H1 (cell line): ENCODE measurements at regions not wholly inside any gene's neighbourhood (a gene's known extent, or its start where the extent isn't known, plus 50 kb on each side); places are given as distances from the start of the nearest gene placed in this dataset.

Source experiments
- CTCF ChIA-PET: fragments of 300-600 bp; sonication (Branson Sonifier 250); formaldehyde crosslinking; loops from one replicate; lab custom pipeline; 2021; ENCODE audit not compliant: partially characterized antibody; lab: Charles Lee
- POLR2A ChIA-PET: fragments of 300-600 bp; sonication (Branson Sonifier 250); formaldehyde crosslinking; loops from one replicate; lab custom pipeline; 2021; ENCODE audit warnings: inconsistent platforms; ENCODE audit not compliant: partially characterized antibody; lab: Charles Lee
- DNase-seq, 2 experiments: peaks; one replicate each; pipeline versions ENCODE4 v3.0.0 to v3.0.0-alpha.2; 2010 to 2022; ENCODE audit warnings: low spot score in 2 of 2, low read depth in 1 of 2, mixed read lengths in 1 of 2
- FAIRE-seq: peaks from 2 replicates; lab custom pipeline; 2011; peaks lifted over from hg19 to GRCh38; lab: Jason Lieb, UNC
- H2AFZ ChIP-seq: 2 replicates; pipeline ENCODE4 v1.8.1; 2012; ENCODE audit warnings: low read length, inconsistent platforms
- H2AK5ac ChIP-seq: 2 replicates; pipeline ENCODE4 v1.6.1; 2013; ENCODE audit warnings: low read depth, low read length
- H2BK120ac ChIP-seq: replicated peaks from 2 replicates; pipeline ENCODE3; 2013; ENCODE audit warnings: low read depth, low read length, inconsistent platforms
- H2BK12ac ChIP-seq: 2 replicates; pipeline ENCODE4 v1.6.1; 2013; ENCODE audit warnings: low read depth, low read length
- H2BK15ac ChIP-seq: 2 replicates; pipeline ENCODE4 v1.6.1; 2013; ENCODE audit warnings: low read length
- H2BK20ac ChIP-seq: 2 replicates; pipeline ENCODE4 v1.6.1; 2013; ENCODE audit warnings: low read length
- H2BK5ac ChIP-seq: 2 replicates; pipeline ENCODE4 v1.6.1; 2013; ENCODE audit warnings: low read depth, low read length
- H3K14ac ChIP-seq: 2 replicates; pipeline ENCODE4 v1.6.1; 2013; ENCODE audit warnings: inconsistent platforms; ENCODE audit not compliant: insufficient read length
- H3K18ac ChIP-seq: 2 replicates; pipeline ENCODE4 v1.6.1; 2013; ENCODE audit warnings: low read length; ENCODE audit errors: extremely low read depth
- H3K23ac ChIP-seq: 2 replicates; pipeline ENCODE4 v1.6.1; 2013; ENCODE audit warnings: inconsistent platforms; ENCODE audit not compliant: insufficient read length
- H3K23me2 ChIP-seq: 2 replicates; pipeline ENCODE4 v1.6.1; 2013; ENCODE audit warnings: low read depth, low read length
- H3K27ac ChIP-seq: 2 replicates; pipeline ENCODE4 v1.6.1; 2011; ENCODE audit warnings: low read depth, low read length, inconsistent platforms
- H3K27me3 ChIP-seq, 4 experiments: replicated peaks in 1 of 4; 1 replicate in 1 of 4; 2 replicates in 3 of 4; pipeline versions ENCODE4 v1.6.1 to v1.8.1; 2011 to 2013; ENCODE audit warnings: low read length in 3 of 4, mild to moderate bottlenecking in 3 of 4, inconsistent platforms in 2 of 4, mixed read lengths in 2 of 4, moderate library complexity in 1 of 4; ENCODE audit not compliant: control insufficient read depth in 3 of 4, insufficient read depth in 3 of 4; ENCODE audit errors: extremely low read depth in 1 of 4
- H3K36me3 ChIP-seq, 4 experiments: 2 replicates each; pipeline versions ENCODE4 v1.6.1 to v1.8.1; 2011 to 2013; ENCODE audit warnings: mild to moderate bottlenecking in 4 of 4, low read length in 3 of 4, moderate library complexity in 2 of 4, control low read depth in 1 of 4, inconsistent platforms in 1 of 4; ENCODE audit not compliant: insufficient read depth in 4 of 4, control insufficient read depth in 2 of 4
- H3K4ac ChIP-seq: replicated peaks from 2 replicates; pipeline ENCODE3; 2013; ENCODE audit warnings: low read length, low read depth, mixed read lengths, inconsistent platforms; ENCODE audit not compliant: insufficient read length
- H3K4me1 ChIP-seq, 4 experiments: replicated peaks in 1 of 4; 1 replicate in 1 of 4; 2 replicates in 3 of 4; pipeline versions ENCODE4 v1.6.1 to v1.8.1; 2011 to 2013; ENCODE audit warnings: low read length in 3 of 4, inconsistent platforms in 2 of 4, mixed read lengths in 1 of 4; ENCODE audit not compliant: insufficient read depth in 4 of 4, control insufficient read depth in 3 of 4
- H3K4me2 ChIP-seq, 2 experiments: 2 replicates each; pipeline versions ENCODE4 v1.6.1 to v1.8.1; 2011 to 2013; ENCODE audit warnings: low read depth in 2 of 2, low read length in 2 of 2, control low read depth in 1 of 2, inconsistent platforms in 1 of 2, mild to moderate bottlenecking in 1 of 2; ENCODE audit not compliant: insufficient read depth in 1 of 2
- H3K4me3 ChIP-seq, 4 experiments: fragments of 200-600, 300-600 bp in 1 of 4; sonication (generic), shearing (Covaris generic), sonication (Bioruptor Twin) in 1 of 4; 2 replicates each; pipeline versions ENCODE4 v1.5.1 to v1.8.1; 2011 to 2016; ENCODE audit warnings: low read length in 4 of 4, low read depth in 3 of 4, control low read depth in 2 of 4, inconsistent platforms in 2 of 4, mild to moderate bottlenecking in 2 of 4, mixed read lengths in 1 of 4, moderate library complexity in 1 of 4; ENCODE audit not compliant: insufficient read depth in 2 of 4; ENCODE audit errors: extremely low read depth in 1 of 4
- H3K56ac ChIP-seq: replicated peaks from 2 replicates; pipeline ENCODE3; 2013; ENCODE audit warnings: low read depth, mild to moderate bottlenecking, mixed read lengths, low read length, inconsistent platforms; ENCODE audit not compliant: insufficient read length
- H3K79me1 ChIP-seq: 2 replicates; pipeline ENCODE4 v1.6.1; 2013; ENCODE audit warnings: low read depth, low read length, control low read depth
- H3K79me2 ChIP-seq, 2 experiments: 2 replicates each; pipeline versions ENCODE4 v1.6.1 to v1.8.1; 2012 to 2013; ENCODE audit warnings: low read length in 2 of 2, mild to moderate bottlenecking in 2 of 2, inconsistent platforms in 1 of 2; ENCODE audit not compliant: insufficient read depth in 2 of 2, control insufficient read depth in 1 of 2
- H3K9ac ChIP-seq, 4 experiments: replicated peaks in 1 of 4; 1 replicate in 1 of 4; 2 replicates in 3 of 4; pipeline versions ENCODE4 v1.6.1 to v1.8.1; 2011 to 2013; ENCODE audit warnings: low read depth in 3 of 4, low read length in 3 of 4, control low read depth in 2 of 4, mild to moderate bottlenecking in 2 of 4, moderate library complexity in 2 of 4, inconsistent platforms in 1 of 4; ENCODE audit errors: extremely low read depth in 1 of 4
- H3K9me3 ChIP-seq, 2 experiments: 2 replicates each; pipeline versions ENCODE4 v1.6.1 to v1.8.1; 2012 to 2013; ENCODE audit warnings: mild to moderate bottlenecking in 2 of 2, moderate library complexity in 2 of 2, control low read depth in 1 of 2, inconsistent platforms in 1 of 2, low read depth in 1 of 2, low read length in 1 of 2, mixed read lengths in 1 of 2; ENCODE audit not compliant: insufficient read depth in 2 of 2
- H4K20me1 ChIP-seq, 2 experiments: replicated peaks in 1 of 2; 2 replicates each; pipeline versions ENCODE3 to v1.8.1; 2011 to 2013; ENCODE audit warnings: inconsistent platforms in 2 of 2, low read length in 2 of 2, mild to moderate bottlenecking in 1 of 2; ENCODE audit not compliant: insufficient read depth in 2 of 2, control insufficient read depth in 1 of 2
- H4K5ac ChIP-seq: 2 replicates; pipeline ENCODE4 v1.6.1; 2013; ENCODE audit warnings: low read length, low read depth, mixed read lengths, inconsistent platforms; ENCODE audit not compliant: insufficient read length
- H4K8ac ChIP-seq: 2 replicates; pipeline ENCODE4 v1.8.0; 2013; ENCODE audit warnings: mild to moderate bottlenecking, moderate library complexity, low read length, inconsistent platforms; ENCODE audit not compliant: insufficient read depth; ENCODE audit errors: extremely low read depth
- H4K91ac ChIP-seq: replicated peaks from 2 replicates; pipeline ENCODE3; 2013; ENCODE audit warnings: low read length, mixed read lengths, inconsistent platforms; ENCODE audit not compliant: insufficient read length
- KDM4A ChIP-seq: IDR thresholded peaks from one replicate; pipeline ENCODE4 v1.7.1; 2012; ENCODE audit warnings: low read depth, mild to moderate bottlenecking, moderate library complexity, low read length, inconsistent platforms; ENCODE audit not compliant: severe bottlenecking
- WGBS, 2 experiments: shearing (Covaris generic) in 1 of 2; methylation state at CpG; one replicate each; pipeline versions ENCODE4 v1.1.6 to v1.1.7; 2013 to 2015; ENCODE audit warnings: low lambda C conversion rate in 2 of 2, mixed read lengths in 2 of 2, inconsistent platforms in 1 of 2, low coverage in 1 of 2, missing lambda C conversion rate in 1 of 2; ENCODE audit not compliant: insufficient replicate concordance in 2 of 2, insufficient coverage in 1 of 2, insufficient read length in 1 of 2; ENCODE audit errors: extremely low coverage in 1 of 2, missing lambda C conversion rate in 1 of 2; 5-methylcytosine and 5-hydroxymethylcytosine counted together

DNA sequence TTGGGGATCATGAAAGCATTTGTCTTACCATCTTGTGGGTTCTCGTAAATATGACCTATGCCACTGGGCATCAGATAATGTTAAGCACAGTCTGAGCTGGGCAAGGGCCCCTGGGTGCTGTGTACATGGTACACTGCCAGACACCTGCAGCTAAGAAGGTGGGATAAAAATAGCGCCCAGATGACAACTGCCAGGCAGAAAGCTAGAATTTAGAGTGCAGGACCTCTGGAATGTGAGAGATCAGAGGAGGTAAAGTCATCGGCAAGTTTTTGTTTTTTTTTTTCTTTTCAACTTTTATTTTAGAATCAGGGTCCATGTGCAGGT lies 53.8 kb upstream of the CYRIA start:
- H4K5ac ChIP-seq, result no peak overlapping the region
- H2BK12ac ChIP-seq, result no peak overlapping the region
- POLR2A ChIA-PET, result no interaction called here
- no peak overlapping the region for H2BK5ac ChIP-seq
- H4K8ac ChIP-seq, result no peak overlapping the region
- no peaks in the 10 kb centered on the region for H3K9me3 ChIP-seq
- H3K4me1 ChIP-seq, result peaks cover 0 to 3% (median 0%) of the 10 kb centered on the region in 4 experiments; a peak in 1 of 7 replicates
- no peaks in the 10 kb centered on the region for H4K20me1 ChIP-seq
- no peak overlapping the region for H3K14ac ChIP-seq
- no peaks in the 10 kb centered on the region for H3K27me3 ChIP-seq
- H3K79me2 ChIP-seq, result no peaks in the 10 kb centered on the region
- H3K4me2 ChIP-seq, result no peak overlapping the region
- CTCF ChIA-PET, result interaction anchor here (0.5 to 4.7 kb wide), 5 partner anchors 34 to 1098 kb away, joined by 3 to 23 read pairs (median 4); no protein-coding TSS in a partner anchor
- no peak overlapping the region for H3K9ac ChIP-seq
- no peak overlapping the region for H3K23ac ChIP-seq
- no peak overlapping the region for H4K91ac ChIP-seq
- no peak overlapping the region for H3K56ac ChIP-seq
- 90% methylated on average over 3 of the region's 3 CpGs; no CpG with 5 or more reads in 1 of the 2 experiments for WGBS, 2 experiments
- no peak overlapping the region for H2BK20ac ChIP-seq
- H3K18ac ChIP-seq, result no peak overlapping the region
- no peak for DNase-seq
- H3K36me3 ChIP-seq, result no peaks in the 10 kb centered on the region
- no peak overlapping the region for H2AFZ ChIP-seq
- H3K23me2 ChIP-seq, result no peaks in the 10 kb centered on the region
- no peak overlapping the region for H3K4me3 ChIP-seq
- TF ChIP-seq KDM4A, result no peak
- TF ChIP-seq, all 59 proteins: peak for 0
- no peak for FAIRE-seq
- Histone ChIP-seq H2BK120ac (no peak overlapping the region), H3K4ac (no peak overlapping the region), H3K27ac (no peak overlapping the region), H3K79me1 (no peaks in the 10 kb centered on the region), H2AK5ac (no peak overlapping the region), H2BK15ac (no peak overlapping the region)
